WERI-Rb-1 (cell line): ENCODE measurements at regions not wholly inside any gene's neighbourhood (a gene's known extent, or its start where the extent isn't known, plus 50 kb on each side); places are given as distances from the start of the nearest gene placed in this dataset.
"Not testable (repeated sequence)": the region's sequence is repeated elsewhere in the genome, so short reads cannot be mapped to it uniquely, and the experiment has no call there.

Source experiments
- DNase-seq: peaks from one replicate; pipeline ENCODE4 v3.0.0-alpha.2; 2020
- H3K27ac ChIP-seq: fragments of 250-450 bp; sonication (Bioruptor Pico); 2 replicates; pipeline ENCODE4 v1.5.1; 2020; ENCODE audit warnings: mild to moderate bottlenecking, moderate library complexity
- H3K27me3 ChIP-seq: fragments of 250-450 bp; sonication (Bioruptor Pico); 2 replicates; pipeline ENCODE4 v1.5.1; 2021; ENCODE audit warnings: mild to moderate bottlenecking, low read depth, moderate library complexity; ENCODE audit not compliant: insufficient read depth, severe bottlenecking
- H3K36me3 ChIP-seq: fragments of 250-450 bp; sonication (Bioruptor Pico); 2 replicates; pipeline ENCODE4 v1.5.1; 2020; ENCODE audit warnings: mild to moderate bottlenecking, moderate library complexity
- H3K4me3 ChIP-seq: 2 replicates; pipeline ENCODE4 v1.5.1; 2011; ENCODE audit warnings: low read depth, mild to moderate bottlenecking, control low read depth, low read length
- H3K9me3 ChIP-seq: fragments of 250-450 bp; sonication (Bioruptor Pico); 2 replicates; pipeline ENCODE4 v1.5.1; 2021; ENCODE audit warnings: mild to moderate bottlenecking, moderate library complexity; ENCODE audit not compliant: severe bottlenecking
- TF ChIP-seq, protein P1 (sequence below): IDR thresholded peaks from 2 replicates; pipeline ENCODE4 v1.5.1; 2011; ENCODE audit warnings: low read depth, mild to moderate bottlenecking, control low read depth, inconsistent platforms, low read length

- Histone ChIP-seq H3K27me3 (peaks cover 18% of the 10 kb centered on the region), H3K36me3 (no peaks in the 10 kb centered on the region), H3K27ac (no peak overlapping the region), H3K9me3 (no peaks in the 10 kb centered on the region), H3K4me3 (no peak overlapping the region)
- TF ChIP-seq, protein P1, sequence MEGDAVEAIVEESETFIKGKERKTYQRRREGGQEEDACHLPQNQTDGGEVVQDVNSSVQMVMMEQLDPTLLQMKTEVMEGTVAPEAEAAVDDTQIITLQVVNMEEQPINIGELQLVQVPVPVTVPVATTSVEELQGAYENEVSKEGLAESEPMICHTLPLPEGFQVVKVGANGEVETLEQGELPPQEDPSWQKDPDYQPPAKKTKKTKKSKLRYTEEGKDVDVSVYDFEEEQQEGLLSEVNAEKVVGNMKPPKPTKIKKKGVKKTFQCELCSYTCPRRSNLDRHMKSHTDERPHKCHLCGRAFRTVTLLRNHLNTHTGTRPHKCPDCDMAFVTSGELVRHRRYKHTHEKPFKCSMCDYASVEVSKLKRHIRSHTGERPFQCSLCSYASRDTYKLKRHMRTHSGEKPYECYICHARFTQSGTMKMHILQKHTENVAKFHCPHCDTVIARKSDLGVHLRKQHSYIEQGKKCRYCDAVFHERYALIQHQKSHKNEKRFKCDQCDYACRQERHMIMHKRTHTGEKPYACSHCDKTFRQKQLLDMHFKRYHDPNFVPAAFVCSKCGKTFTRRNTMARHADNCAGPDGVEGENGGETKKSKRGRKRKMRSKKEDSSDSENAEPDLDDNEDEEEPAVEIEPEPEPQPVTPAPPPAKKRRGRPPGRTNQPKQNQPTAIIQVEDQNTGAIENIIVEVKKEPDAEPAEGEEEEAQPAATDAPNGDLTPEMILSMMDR, result no peak
- no peak for DNase-seq
These were observed 542.9 kb upstream of the GRIA3 start for GRCh38 chrX:122641136-122641535.

- H3K9me3 ChIP-seq, result no peaks in the 10 kb centered on the region
- TF ChIP-seq, protein P1, result no peak
- no peak overlapping the region for H3K27ac ChIP-seq
- DNase-seq, result no peak
- no peaks in the 10 kb centered on the region for H3K36me3 ChIP-seq
- H3K4me3 ChIP-seq, result no peak overlapping the region
- peaks cover 19% of the 10 kb centered on the region for H3K27me3 ChIP-seq
These were observed 542.3 kb upstream of the GRIA3 start for GRCh38 chrX:122641826-122642225.

GRCh38 chrX:122655256-122655655 lies 528.8 kb upstream of the GRIA3 start:
- peaks cover 12% of the 10 kb centered on the region for H3K27me3 ChIP-seq
- DNase-seq, result peak; percentile 4
- not testable (repeated sequence) for H3K9me3 ChIP-seq, H3K4me3 ChIP-seq, H3K36me3 ChIP-seq, H3K27ac ChIP-seq

DNA sequence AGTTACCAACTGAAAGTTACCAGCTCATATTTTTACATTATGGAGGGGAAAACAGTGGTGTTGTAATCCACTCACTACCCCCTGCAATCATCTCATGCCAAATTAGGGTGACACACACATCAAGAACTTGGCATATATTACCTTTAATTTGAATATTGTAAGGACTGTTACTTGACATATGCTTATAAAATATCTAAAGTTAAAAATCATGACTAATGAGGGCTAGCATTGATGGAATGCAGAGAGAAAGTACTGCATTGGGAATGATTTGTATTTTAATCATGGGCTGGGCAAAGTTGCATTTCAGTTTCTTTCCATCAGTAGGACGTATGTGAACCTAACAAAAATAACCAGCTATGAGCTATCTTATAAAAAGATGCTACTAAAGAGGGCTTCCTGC lies 517.5 kb upstream of the GRIA3 start:
- no peak for DNase-seq
- TF ChIP-seq, protein P1, result no peak

GRCh38 chrX:122667667-122668066 lies 516.4 kb upstream of the GRIA3 start:
- no peak for DNase-seq
- Histone ChIP-seq H3K9me3 (no peaks in the 10 kb centered on the region), H3K4me3 (no peak overlapping the region), H3K27ac (no peak overlapping the region), H3K36me3 (no peaks in the 10 kb centered on the region), H3K27me3 (peaks cover 30% of the 10 kb centered on the region)
- TF ChIP-seq, protein P1, result no peak

More for the DNA sequence above, 517.5 kb upstream of the GRIA3 start:
- Histone ChIP-seq H3K27me3 (peaks cover 25% of the 10 kb centered on the region), H3K27ac (no peak overlapping the region), H3K4me3 (no peak overlapping the region), H3K9me3 (no peaks in the 10 kb centered on the region), H3K36me3 (no peaks in the 10 kb centered on the region)

DNA sequence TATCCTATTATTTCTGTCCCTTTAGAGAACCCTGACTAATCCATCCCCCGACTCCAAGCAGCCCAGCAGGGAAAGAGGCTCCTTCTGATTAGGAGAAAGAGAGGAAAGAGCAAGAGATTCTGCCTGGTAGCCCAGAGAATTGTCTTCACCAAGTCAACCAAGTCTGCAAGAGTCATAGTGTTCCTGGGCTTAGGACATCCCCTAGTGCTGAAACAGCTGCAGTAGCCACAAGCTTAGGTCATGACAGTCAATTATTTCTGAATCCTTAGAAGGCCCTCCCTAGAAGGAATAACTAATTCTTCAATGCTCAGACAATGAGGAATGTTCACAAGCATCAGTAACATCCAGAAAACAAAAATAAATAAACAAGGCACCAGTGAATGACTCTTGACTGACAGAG lies 480.3 kb upstream of the GRIA3 start:
- Histone ChIP-seq H3K27me3 (peaks cover 19% of the 10 kb centered on the region), H3K9me3 (no peaks in the 10 kb centered on the region), H3K4me3 (no peak overlapping the region), H3K36me3 (no peaks in the 10 kb centered on the region), H3K27ac (no peak overlapping the region)
- TF ChIP-seq, protein P1, result no peak
- no peak for DNase-seq
